HepG2 (cell line): ENCODE measurements at regions not wholly inside any gene's neighbourhood (a gene's known extent, or its start where the extent isn't known, plus 50 kb on each side); places are given as distances from the start of the nearest gene placed in this dataset.
A peak's percentile ranks its signal among the peaks of the same experiment; 100 is the strongest.

Source experiments
- AGO2 ChIP-seq: fragments of 200-400 bp; formaldehyde crosslinking; optimal IDR thresholded peaks from 2 replicates; pipeline ENCODE3; 2017; ENCODE audit warnings: mild to moderate bottlenecking, low read depth, low read length, moderate library complexity
- ATRX ChIP-seq: sonication (generic); formaldehyde crosslinking; IDR thresholded peaks from 2 replicates; pipeline ENCODE4 v1.4.0; 2020; ENCODE audit warnings: missing genetic modification reagents, borderline replicate concordance
- GTF2F1 ChIP-seq: fragments of 150-350 bp; IDR thresholded peaks from 2 replicates; pipeline ENCODE4 v1.6.1; 2014; ENCODE audit warnings: low read length
- MTF2 ChIP-seq: sonication (generic); formaldehyde crosslinking; IDR thresholded peaks from 2 replicates; pipeline ENCODE4 v1.5.0; 2020; ENCODE audit warnings: missing genetic modification reagents, borderline replicate concordance
- RAD51 ChIP-seq: fragments of 450-650 bp; IDR thresholded peaks from 2 replicates; pipeline ENCODE4 v1.6.1; 2016; ENCODE audit warnings: borderline replicate concordance
- ZBTB1 ChIP-seq: sonication (generic); formaldehyde crosslinking; IDR thresholded peaks from 2 replicates; pipeline ENCODE4 v1.4.0; 2020; ENCODE audit warnings: missing genetic modification reagents, borderline replicate concordance
- ZNF235 ChIP-seq: sonication (generic); formaldehyde crosslinking; IDR thresholded peaks from 2 replicates; pipeline ENCODE4 v1.8.1; 2023; ENCODE audit warnings: mild to moderate bottlenecking, missing genetic modification reagents, borderline replicate concordance
- TF ChIP-seq, protein P1 (sequence below): sonication (generic); formaldehyde crosslinking; IDR thresholded peaks from 2 replicates; pipeline ENCODE4 v1.4.0; 2020; ENCODE audit warnings: mild to moderate bottlenecking, missing genetic modification reagents
- TF ChIP-seq, protein P2 (sequence below): IDR thresholded peaks from 2 replicates; pipeline ENCODE4 v1.6.1; 2012; ENCODE audit warnings: low read length, improper control_type of control experiment
- TF ChIP-seq, protein P3 (sequence below): sonication (generic); formaldehyde crosslinking; IDR thresholded peaks from 2 replicates; pipeline ENCODE4 v1.4.0; 2020; ENCODE audit warnings: missing genetic modification reagents
- TF ChIP-seq, protein P4 (sequence below): sonication (generic); formaldehyde crosslinking; IDR thresholded peaks from 2 replicates; pipeline ENCODE4 v1.4.0; 2020; ENCODE audit warnings: missing genetic modification reagents
- TF ChIP-seq, protein P5 (sequence below): sonication (generic); formaldehyde crosslinking; IDR thresholded peaks from 2 replicates; pipeline ENCODE4 v1.8.0; 2023; ENCODE audit warnings: mild to moderate bottlenecking, missing genetic modification reagents

DNA sequence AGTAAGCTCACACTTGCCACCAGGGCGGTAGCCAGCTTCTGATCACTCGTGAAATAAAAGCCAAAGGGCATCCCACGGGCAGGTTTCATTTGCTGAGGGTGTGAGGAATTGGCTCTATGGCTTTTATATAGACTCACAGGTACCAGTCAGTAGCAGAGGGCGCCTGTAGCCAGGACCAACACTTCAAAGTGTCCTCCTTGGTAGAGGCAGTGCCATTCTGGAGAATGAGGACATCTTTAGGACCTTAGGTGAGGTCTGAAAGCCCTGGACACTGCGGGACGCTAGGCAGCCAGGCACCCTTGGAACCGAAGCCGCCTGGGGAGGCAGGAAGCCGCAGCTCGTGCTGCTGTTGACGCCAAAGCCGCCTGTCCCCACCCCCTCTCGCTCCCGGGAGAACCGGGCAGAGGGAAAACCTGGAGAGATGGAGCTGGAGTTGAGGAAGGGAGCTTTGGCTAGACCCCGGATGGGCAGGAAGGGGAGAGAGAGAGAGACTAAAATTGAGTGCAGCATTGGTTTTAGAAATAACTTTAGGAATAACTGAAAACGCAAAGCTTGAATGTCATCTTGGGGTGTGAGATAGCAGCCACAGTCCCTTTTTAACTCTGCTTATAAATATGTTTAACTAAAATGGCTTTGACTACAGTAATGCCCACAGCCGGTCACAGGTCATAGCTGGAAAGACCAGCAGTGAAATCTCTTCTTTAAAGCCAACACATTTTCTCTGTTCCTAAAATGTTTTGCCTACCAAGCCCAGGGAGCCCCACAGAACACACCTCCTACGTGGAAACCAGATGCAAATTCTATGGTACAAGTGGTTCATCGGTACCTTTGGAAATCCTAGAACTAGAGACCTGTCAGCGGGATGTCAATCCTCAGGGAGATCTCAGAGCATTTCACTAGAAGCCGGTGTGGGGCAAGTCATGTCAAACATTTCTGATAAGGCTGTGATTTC is 128.5 kb upstream of the CDYL start (continued):
- TF ChIP-seq, protein P1, sequence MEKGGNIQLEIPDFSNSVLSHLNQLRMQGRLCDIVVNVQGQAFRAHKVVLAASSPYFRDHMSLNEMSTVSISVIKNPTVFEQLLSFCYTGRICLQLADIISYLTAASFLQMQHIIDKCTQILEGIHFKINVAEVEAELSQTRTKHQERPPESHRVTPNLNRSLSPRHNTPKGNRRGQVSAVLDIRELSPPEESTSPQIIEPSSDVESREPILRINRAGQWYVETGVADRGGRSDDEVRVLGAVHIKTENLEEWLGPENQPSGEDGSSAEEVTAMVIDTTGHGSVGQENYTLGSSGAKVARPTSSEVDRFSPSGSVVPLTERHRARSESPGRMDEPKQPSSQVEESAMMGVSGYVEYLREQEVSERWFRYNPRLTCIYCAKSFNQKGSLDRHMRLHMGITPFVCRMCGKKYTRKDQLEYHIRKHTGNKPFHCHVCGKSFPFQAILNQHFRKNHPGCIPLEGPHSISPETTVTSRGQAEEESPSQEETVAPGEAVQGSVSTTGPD (CRISPR knock-in tag): no peak; the same call in 1 of the 2 replicates
- peak; percentile 84; the same call in 1 of the 2 replicates for TF ChIP-seq MTF2 (CRISPR knock-in tag)
- TF ChIP-seq, protein P2, sequence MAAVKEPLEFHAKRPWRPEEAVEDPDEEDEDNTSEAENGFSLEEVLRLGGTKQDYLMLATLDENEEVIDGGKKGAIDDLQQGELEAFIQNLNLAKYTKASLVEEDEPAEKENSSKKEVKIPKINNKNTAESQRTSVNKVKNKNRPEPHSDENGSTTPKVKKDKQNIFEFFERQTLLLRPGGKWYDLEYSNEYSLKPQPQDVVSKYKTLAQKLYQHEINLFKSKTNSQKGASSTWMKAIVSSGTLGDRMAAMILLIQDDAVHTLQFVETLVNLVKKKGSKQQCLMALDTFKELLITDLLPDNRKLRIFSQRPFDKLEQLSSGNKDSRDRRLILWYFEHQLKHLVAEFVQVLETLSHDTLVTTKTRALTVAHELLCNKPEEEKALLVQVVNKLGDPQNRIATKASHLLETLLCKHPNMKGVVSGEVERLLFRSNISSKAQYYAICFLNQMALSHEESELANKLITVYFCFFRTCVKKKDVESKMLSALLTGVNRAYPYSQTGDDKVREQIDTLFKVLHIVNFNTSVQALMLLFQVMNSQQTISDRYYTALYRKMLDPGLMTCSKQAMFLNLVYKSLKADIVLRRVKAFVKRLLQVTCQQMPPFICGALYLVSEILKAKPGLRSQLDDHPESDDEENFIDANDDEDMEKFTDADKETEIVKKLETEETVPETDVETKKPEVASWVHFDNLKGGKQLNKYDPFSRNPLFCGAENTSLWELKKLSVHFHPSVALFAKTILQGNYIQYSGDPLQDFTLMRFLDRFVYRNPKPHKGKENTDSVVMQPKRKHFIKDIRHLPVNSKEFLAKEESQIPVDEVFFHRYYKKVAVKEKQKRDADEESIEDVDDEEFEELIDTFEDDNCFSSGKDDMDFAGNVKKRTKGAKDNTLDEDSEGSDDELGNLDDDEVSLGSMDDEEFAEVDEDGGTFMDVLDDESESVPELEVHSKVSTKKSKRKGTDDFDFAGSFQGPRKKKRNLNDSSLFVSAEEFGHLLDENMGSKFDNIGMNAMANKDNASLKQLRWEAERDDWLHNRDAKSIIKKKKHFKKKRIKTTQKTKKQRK: no peak
- no peak for TF ChIP-seq GTF2F1
- TF ChIP-seq ZNF235: peak; percentile 61; the same call in 1 of the 2 replicates
- TF ChIP-seq, protein P3, sequence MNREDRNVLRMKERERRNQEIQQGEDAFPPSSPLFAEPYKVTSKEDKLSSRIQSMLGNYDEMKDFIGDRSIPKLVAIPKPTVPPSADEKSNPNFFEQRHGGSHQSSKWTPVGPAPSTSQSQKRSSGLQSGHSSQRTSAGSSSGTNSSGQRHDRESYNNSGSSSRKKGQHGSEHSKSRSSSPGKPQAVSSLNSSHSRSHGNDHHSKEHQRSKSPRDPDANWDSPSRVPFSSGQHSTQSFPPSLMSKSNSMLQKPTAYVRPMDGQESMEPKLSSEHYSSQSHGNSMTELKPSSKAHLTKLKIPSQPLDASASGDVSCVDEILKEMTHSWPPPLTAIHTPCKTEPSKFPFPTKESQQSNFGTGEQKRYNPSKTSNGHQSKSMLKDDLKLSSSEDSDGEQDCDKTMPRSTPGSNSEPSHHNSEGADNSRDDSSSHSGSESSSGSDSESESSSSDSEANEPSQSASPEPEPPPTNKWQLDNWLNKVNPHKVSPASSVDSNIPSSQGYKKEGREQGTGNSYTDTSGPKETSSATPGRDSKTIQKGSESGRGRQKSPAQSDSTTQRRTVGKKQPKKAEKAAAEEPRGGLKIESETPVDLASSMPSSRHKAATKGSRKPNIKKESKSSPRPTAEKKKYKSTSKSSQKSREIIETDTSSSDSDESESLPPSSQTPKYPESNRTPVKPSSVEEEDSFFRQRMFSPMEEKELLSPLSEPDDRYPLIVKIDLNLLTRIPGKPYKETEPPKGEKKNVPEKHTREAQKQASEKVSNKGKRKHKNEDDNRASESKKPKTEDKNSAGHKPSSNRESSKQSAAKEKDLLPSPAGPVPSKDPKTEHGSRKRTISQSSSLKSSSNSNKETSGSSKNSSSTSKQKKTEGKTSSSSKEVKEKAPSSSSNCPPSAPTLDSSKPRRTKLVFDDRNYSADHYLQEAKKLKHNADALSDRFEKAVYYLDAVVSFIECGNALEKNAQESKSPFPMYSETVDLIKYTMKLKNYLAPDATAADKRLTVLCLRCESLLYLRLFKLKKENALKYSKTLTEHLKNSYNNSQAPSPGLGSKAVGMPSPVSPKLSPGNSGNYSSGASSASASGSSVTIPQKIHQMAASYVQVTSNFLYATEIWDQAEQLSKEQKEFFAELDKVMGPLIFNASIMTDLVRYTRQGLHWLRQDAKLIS (CRISPR knock-in tag): no peak
- TF ChIP-seq ZBTB1: no peak
- TF ChIP-seq, protein P4, sequence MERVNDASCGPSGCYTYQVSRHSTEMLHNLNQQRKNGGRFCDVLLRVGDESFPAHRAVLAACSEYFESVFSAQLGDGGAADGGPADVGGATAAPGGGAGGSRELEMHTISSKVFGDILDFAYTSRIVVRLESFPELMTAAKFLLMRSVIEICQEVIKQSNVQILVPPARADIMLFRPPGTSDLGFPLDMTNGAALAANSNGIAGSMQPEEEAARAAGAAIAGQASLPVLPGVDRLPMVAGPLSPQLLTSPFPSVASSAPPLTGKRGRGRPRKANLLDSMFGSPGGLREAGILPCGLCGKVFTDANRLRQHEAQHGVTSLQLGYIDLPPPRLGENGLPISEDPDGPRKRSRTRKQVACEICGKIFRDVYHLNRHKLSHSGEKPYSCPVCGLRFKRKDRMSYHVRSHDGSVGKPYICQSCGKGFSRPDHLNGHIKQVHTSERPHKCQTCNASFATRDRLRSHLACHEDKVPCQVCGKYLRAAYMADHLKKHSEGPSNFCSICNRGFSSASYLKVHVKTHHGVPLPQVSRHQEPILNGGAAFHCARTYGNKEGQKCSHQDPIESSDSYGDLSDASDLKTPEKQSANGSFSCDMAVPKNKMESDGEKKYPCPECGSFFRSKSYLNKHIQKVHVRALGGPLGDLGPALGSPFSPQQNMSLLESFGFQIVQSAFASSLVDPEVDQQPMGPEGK (CRISPR knock-in tag): peak; percentile 71
- TF ChIP-seq RAD51: no peak
- no peak for TF ChIP-seq ATRX
- TF ChIP-seq, protein P5, sequence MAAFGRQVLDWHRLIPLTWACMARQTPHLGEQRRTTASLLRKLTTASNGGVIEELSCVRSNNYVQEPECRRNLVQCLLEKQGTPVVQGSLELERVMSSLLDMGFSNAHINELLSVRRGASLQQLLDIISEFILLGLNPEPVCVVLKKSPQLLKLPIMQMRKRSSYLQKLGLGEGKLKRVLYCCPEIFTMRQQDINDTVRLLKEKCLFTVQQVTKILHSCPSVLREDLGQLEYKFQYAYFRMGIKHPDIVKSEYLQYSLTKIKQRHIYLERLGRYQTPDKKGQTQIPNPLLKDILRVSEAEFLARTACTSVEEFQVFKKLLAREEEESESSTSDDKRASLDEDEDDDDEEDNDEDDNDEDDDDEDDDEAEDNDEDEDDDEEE: 0 out of 2 replicates have a peak, but pooled peaks have one; percentile 70
- no peak for TF ChIP-seq AGO2
